ENCODE measurements at regions not wholly inside any gene's neighbourhood (a gene's known extent, or its start where the extent isn't known, plus 50 kb on each side); places are given as distances from the start of the nearest gene placed in this dataset.

DNA sequence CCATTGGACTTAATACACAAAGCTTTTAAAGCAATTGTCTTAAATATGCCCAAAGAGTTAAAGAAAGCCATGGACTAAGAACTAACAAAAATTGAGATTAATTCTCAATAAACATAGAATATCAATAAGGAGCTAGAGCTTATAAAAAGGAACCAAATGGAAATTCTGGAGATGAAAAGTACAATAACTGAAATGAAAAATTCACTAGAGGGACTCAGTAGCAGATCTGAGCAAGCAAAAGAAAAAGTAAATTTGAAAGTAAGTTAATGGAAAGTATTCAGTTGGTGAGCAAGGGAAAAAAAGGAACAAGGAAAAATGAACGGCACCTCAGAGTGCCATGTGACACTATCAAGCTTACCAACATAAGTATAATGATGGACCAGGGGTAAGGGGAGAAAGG lies 209.8 kb downstream of the FZD1 start:
- TF ChIP-seq GATA3 (IDR thresholded peaks at IDR 0.05; ENCODE audit: low read depth, low read length) (no peak), GATA2 (IDR thresholded peaks at IDR 0.05; ENCODE audit: low read depth, low read length) (no peak)
